DOHH2 (cell line): ENCODE measurements at regions not wholly inside any gene's neighbourhood (a gene's known extent, or its start where the extent isn't known, plus 50 kb on each side); places are given as distances from the start of the nearest gene placed in this dataset.
"Not testable (repeated sequence)": the region's sequence is repeated elsewhere in the genome, so short reads cannot be mapped to it uniquely, and the experiment has no call there.

Experiments
- H3F3A ChIP-seq: fragments of 200-600 bp; sonication (generic), shearing (Covaris generic); 2 replicates; pipeline ENCODE4 v1.6.0; 2016; ENCODE audit warnings: antibody characterized with exemption, mild to moderate bottlenecking; ENCODE audit not compliant: control insufficient read depth, insufficient read depth
- H3K27ac ChIP-seq: fragments of 200-600 bp; sonication (generic); 2 replicates; pipeline ENCODE4 v1.5.1; 2014; ENCODE audit warnings: low read depth, mild to moderate bottlenecking, low read length, moderate library complexity
- H3K27me3 ChIP-seq: fragments of 200-600 bp; sonication (generic); 2 replicates; pipeline ENCODE4 v1.6.1; 2014; ENCODE audit warnings: mild to moderate bottlenecking, low read length, mixed read lengths; ENCODE audit not compliant: control insufficient read depth
- H3K36me3 ChIP-seq: fragments of 200-600 bp; sonication (generic); 2 replicates; pipeline ENCODE4 v1.6.1; 2014; ENCODE audit warnings: mild to moderate bottlenecking, low read length, moderate library complexity, mixed read lengths; ENCODE audit not compliant: control insufficient read depth
- H3K4me1 ChIP-seq: fragments of 200-600 bp; sonication (generic); 2 replicates; pipeline ENCODE4 v1.6.1; 2014; ENCODE audit warnings: mild to moderate bottlenecking, low read length, mixed read lengths; ENCODE audit not compliant: control insufficient read depth
- H3K4me2 ChIP-seq: fragments of 200-600 bp; sonication (generic); 2 replicates; pipeline ENCODE4 v1.6.0; 2014; ENCODE audit warnings: mild to moderate bottlenecking, low read length, moderate library complexity
- H3K4me3 ChIP-seq: fragments of 200-600 bp; sonication (generic); 2 replicates; pipeline ENCODE4 v1.5.1; 2014; ENCODE audit warnings: mild to moderate bottlenecking, low read length, mixed read lengths
- H3K79me2 ChIP-seq: fragments of 200-600 bp; sonication (generic); 2 replicates; pipeline ENCODE4 v1.6.1; 2014; ENCODE audit warnings: mild to moderate bottlenecking, low read length, mixed read lengths; ENCODE audit not compliant: control insufficient read depth
- H3K9me2 ChIP-seq: fragments of 200-600 bp; sonication (generic); replicated peaks from 2 replicates; pipeline ENCODE4 v1.6.1; 2014; ENCODE audit warnings: mild to moderate bottlenecking, low read length, mixed read lengths; ENCODE audit not compliant: control insufficient read depth
- H3K9me3 ChIP-seq: fragments of 200-600 bp; sonication (generic); 2 replicates; pipeline ENCODE4 v1.6.1; 2014; ENCODE audit warnings: antibody characterized with exemption, low read length, mixed read lengths; ENCODE audit not compliant: control insufficient read depth, insufficient read depth
- H4K20me1 ChIP-seq: fragments of 200-600 bp; sonication (generic); 2 replicates; pipeline ENCODE4 v1.6.0; 2014; ENCODE audit warnings: low read depth, mild to moderate bottlenecking, antibody characterized with exemption, low read length, moderate library complexity; ENCODE audit not compliant: control insufficient read depth, insufficient read depth
- EZH2phosphoT487 ChIP-seq: fragments of 200-600 bp; sonication (generic); IDR thresholded peaks from 2 replicates; pipeline ENCODE4 v1.6.1; 2017; ENCODE audit warnings: borderline replicate concordance, mild to moderate bottlenecking, antibody characterized with exemption, low read length, moderate library complexity, mixed read lengths
- TF ChIP-seq, protein P1 (sequence below): fragments of 200-600 bp; sonication (generic); IDR thresholded peaks from one replicate; pipeline ENCODE4 v1.5.1; 2014; ENCODE audit warnings: antibody characterized with exemption, mild to moderate bottlenecking, low read depth, low read length; ENCODE audit not compliant: poor library complexity, severe bottlenecking

GRCh38 chr6:140271759-140272377, 897.4 kb upstream of the CITED2 start:
- Histone ChIP-seq H3K4me3 (no peak overlapping the region), H3K4me2 (no peak overlapping the region), H3K27ac (no peak overlapping the region), H4K20me1 (no peaks in the 10 kb centered on the region), H3K9me2 (no peaks in the 10 kb centered on the region), H3K9me3 (no peaks in the 10 kb centered on the region), H3K36me3 (no peaks in the 10 kb centered on the region), H3F3A (no peaks in the 10 kb centered on the region), H3K4me1 (no peaks in the 10 kb centered on the region), H3K79me2 (no peaks in the 10 kb centered on the region), H3K27me3 (no peaks in the 10 kb centered on the region)
- TF ChIP-seq EZH2phosphoT487: no peak
- TF ChIP-seq, protein P1, sequence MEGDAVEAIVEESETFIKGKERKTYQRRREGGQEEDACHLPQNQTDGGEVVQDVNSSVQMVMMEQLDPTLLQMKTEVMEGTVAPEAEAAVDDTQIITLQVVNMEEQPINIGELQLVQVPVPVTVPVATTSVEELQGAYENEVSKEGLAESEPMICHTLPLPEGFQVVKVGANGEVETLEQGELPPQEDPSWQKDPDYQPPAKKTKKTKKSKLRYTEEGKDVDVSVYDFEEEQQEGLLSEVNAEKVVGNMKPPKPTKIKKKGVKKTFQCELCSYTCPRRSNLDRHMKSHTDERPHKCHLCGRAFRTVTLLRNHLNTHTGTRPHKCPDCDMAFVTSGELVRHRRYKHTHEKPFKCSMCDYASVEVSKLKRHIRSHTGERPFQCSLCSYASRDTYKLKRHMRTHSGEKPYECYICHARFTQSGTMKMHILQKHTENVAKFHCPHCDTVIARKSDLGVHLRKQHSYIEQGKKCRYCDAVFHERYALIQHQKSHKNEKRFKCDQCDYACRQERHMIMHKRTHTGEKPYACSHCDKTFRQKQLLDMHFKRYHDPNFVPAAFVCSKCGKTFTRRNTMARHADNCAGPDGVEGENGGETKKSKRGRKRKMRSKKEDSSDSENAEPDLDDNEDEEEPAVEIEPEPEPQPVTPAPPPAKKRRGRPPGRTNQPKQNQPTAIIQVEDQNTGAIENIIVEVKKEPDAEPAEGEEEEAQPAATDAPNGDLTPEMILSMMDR: no peak

GRCh38 chr6:140269591-140270165, 895.2 kb upstream of the CITED2 start:
- Histone ChIP-seq H3K4me1 (no peaks in the 10 kb centered on the region), H3K27me3 (no peaks in the 10 kb centered on the region), H3K27ac (no peak overlapping the region), H3K4me3 (no peak overlapping the region), H3F3A (no peaks in the 10 kb centered on the region), H3K79me2 (no peaks in the 10 kb centered on the region), H3K9me2 (no peaks in the 10 kb centered on the region), H3K36me3 (no peaks in the 10 kb centered on the region), H4K20me1 (no peaks in the 10 kb centered on the region), H3K4me2 (no peak overlapping the region), H3K9me3 (no peaks in the 10 kb centered on the region)
- TF ChIP-seq EZH2phosphoT487: no peak
- TF ChIP-seq, protein P1: no peak

- H3K27ac ChIP-seq: no peak overlapping the region
- no peaks in the 10 kb centered on the region for H3F3A ChIP-seq
- no peaks in the 10 kb centered on the region for H3K27me3 ChIP-seq
- H4K20me1 ChIP-seq: no peaks in the 10 kb centered on the region
- H3K9me3 ChIP-seq: no peaks in the 10 kb centered on the region
- TF ChIP-seq, protein P1: no peak
- no peak for TF ChIP-seq EZH2phosphoT487
- no peaks in the 10 kb centered on the region for H3K9me2 ChIP-seq
- no peak overlapping the region for H3K4me2 ChIP-seq
- no peak overlapping the region for H3K4me3 ChIP-seq
- H3K4me1 ChIP-seq: no peaks in the 10 kb centered on the region
- no peaks in the 10 kb centered on the region for H3K79me2 ChIP-seq
- H3K36me3 ChIP-seq: no peaks in the 10 kb centered on the region
These were observed 890.0 kb upstream of the CITED2 start for GRCh38 chr6:140264431-140264830.

DNA sequence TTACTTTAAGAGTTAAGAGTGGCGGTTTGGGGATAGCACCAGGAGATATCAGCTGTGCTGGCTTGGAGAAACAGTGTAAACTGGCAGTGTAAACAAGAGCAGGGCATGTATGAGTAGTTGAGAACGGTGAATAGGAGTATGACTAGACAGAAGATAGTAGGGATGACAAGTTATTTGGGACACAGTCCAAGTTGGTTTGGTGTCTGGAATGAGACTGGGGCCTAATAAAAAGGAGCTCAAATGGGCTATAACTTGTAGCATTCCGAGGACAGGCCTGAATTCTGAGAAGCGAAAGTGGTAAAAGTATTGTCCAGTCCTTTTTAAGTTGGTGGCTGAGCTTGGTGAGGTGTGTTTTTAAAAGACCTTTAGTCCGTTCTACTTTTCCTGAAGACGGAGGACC, 883.9 kb upstream of the CITED2 start:
- H4K20me1 ChIP-seq, H3K79me2 ChIP-seq, H3K27me3 ChIP-seq, H3K9me2 ChIP-seq, H3K4me2 ChIP-seq, H3F3A ChIP-seq, H3K36me3 ChIP-seq, H3K9me3 ChIP-seq, H3K4me1 ChIP-seq, H3K4me3 ChIP-seq, H3K27ac ChIP-seq: not testable (repeated sequence)
